HCT116 (cell line): ENCODE measurements at regions not wholly inside any gene's neighbourhood (a gene's known extent, or its start where the extent isn't known, plus 50 kb on each side); places are given as distances from the start of the nearest gene placed in this dataset.

Source experiments
- ATAC-seq: fragments of 200-7000 bp; cut with Tn5 transposase; 2 replicates; pipeline ENCODE4 v1.9.1; 2020; ENCODE audit warnings: mild to moderate bottlenecking, moderate library complexity
- BruUV-seq: library from RNA; stranded (reverse); fragments of 400-500 nt; replicated peaks from 2 replicates; lab custom pipeline; 2021; lab: Mats Ljungman, UMichigan
- CTCF ChIA-PET: fragments of 300-600 bp; sonication (Branson Sonifier 250); formaldehyde crosslinking; loops from one replicate; lab custom pipeline; 2021; ENCODE audit warnings: antibody characterized with exemption; lab: Charles Lee
- POLR2A ChIA-PET: fragments of 300-600, 350-600 bp; sonication (Branson Sonifier 250); formaldehyde crosslinking; loops from one replicate; lab custom pipeline; 2021; ENCODE audit warnings: antibody characterized with exemption; lab: Charles Lee
- RAD21 ChIA-PET, 2 experiments: fragments of 300-600 bp; sonication (Branson Sonifier 250); formaldehyde crosslinking; loops; one replicate each; lab custom pipeline; 2023; ENCODE audit warnings: low total read pairs in 2 of 2; ENCODE audit not compliant: uncharacterized antibody in 2 of 2, unreplicated experiment in 2 of 2, low non-redundant PET in 1 of 2; lab: Charles Lee
- DNase-seq: peaks from one replicate; pipeline ENCODE4 v3.0.0-alpha.2; 2010; ENCODE audit warnings: low read depth, low spot score
- H2AFZ ChIP-seq: fragments of 200-600 bp; shearing (Covaris generic), sonication (generic); 2 replicates; pipeline ENCODE4 v1.6.1; 2017; ENCODE audit warnings: low read depth, mixed run types, mixed read lengths, antibody characterized with exemption, low read length; ENCODE audit not compliant: poor library complexity, severe bottlenecking
- H3K27ac ChIP-seq: 2 replicates; pipeline ENCODE4 v1.5.1; 2012; ENCODE audit warnings: low read depth, low read length
- H3K27me3 ChIP-seq: fragments of 200-600 bp; sonication (generic); 2 replicates; pipeline ENCODE4 v1.6.1; 2016; ENCODE audit warnings: mixed run types, low read length, mixed read lengths; ENCODE audit not compliant: insufficient read depth
- H3K36me3 ChIP-seq, 2 experiments: fragments of 200-500 bp in 1 of 2; fragments of 200-600 bp in 1 of 2; sonication (Bioruptor generic) in 1 of 2; sonication (generic) in 1 of 2; 2 replicates each; pipeline versions ENCODE4 v1.5.1 to v1.6.1; 2014 to 2016; ENCODE audit warnings: low read length in 2 of 2, inconsistent platforms in 1 of 2, mixed read lengths in 1 of 2, mixed run types in 1 of 2; ENCODE audit not compliant: insufficient read depth in 2 of 2, control insufficient read depth in 1 of 2
- H3K4me1 ChIP-seq, 2 experiments: fragments of 200-600 bp in 1 of 2; sonication (generic) in 1 of 2; 2 replicates each; pipeline versions ENCODE4 v1.5.1 to v1.6.1; 2012 to 2017; ENCODE audit warnings: low read length in 2 of 2, inconsistent platforms in 1 of 2, mild to moderate bottlenecking in 1 of 2, mixed read lengths in 1 of 2, mixed run types in 1 of 2, moderate library complexity in 1 of 2; ENCODE audit not compliant: insufficient read depth in 2 of 2, control insufficient read depth in 1 of 2
- H3K4me2 ChIP-seq: fragments of 200-600 bp; sonication (generic); 2 replicates; pipeline ENCODE4 v1.6.1; 2017; ENCODE audit warnings: mixed run types, low read length, mixed read lengths
- H3K4me3 ChIP-seq, 2 experiments: fragments of 200-600 bp in 1 of 2; sonication (generic) in 1 of 2; replicated peaks in 1 of 2; 2 replicates each; pipeline ENCODE4 v1.5.1; 2011 to 2016; ENCODE audit warnings: low read length in 2 of 2, control low read depth in 1 of 2, low read depth in 1 of 2, mild to moderate bottlenecking in 1 of 2, mixed read lengths in 1 of 2, mixed run types in 1 of 2
- H3K79me2 ChIP-seq: fragments of 200-600 bp; sonication (generic); 2 replicates; pipeline ENCODE4 v1.6.1; 2017; ENCODE audit warnings: mild to moderate bottlenecking, mixed run types, low read length, moderate library complexity, mixed read lengths; ENCODE audit not compliant: insufficient read depth
- H3K9ac ChIP-seq: fragments of 200-600 bp; sonication (generic); 2 replicates; pipeline ENCODE4 v1.6.1; 2016; ENCODE audit warnings: low read length, mixed read lengths
- H3K9me2 ChIP-seq: fragments of 200-600 bp; sonication (generic), shearing (Covaris generic); 2 replicates; pipeline ENCODE4 v1.6.1; 2017; ENCODE audit warnings: mixed run types, mild to moderate bottlenecking, moderate library complexity; ENCODE audit not compliant: insufficient read depth
- H3K9me3 ChIP-seq, 2 experiments: fragments of 200-500 bp in 1 of 2; fragments of 200-600 bp in 1 of 2; sonication (Bioruptor generic) in 1 of 2; sonication (generic) in 1 of 2; 2 replicates each; pipeline ENCODE4 v1.6.1; 2014 to 2017; ENCODE audit warnings: low read length in 2 of 2, mixed read lengths in 2 of 2, inconsistent platforms in 1 of 2, low read depth in 1 of 2, mild to moderate bottlenecking in 1 of 2, mixed run types in 1 of 2, moderate library complexity in 1 of 2; ENCODE audit not compliant: control insufficient read depth in 1 of 2, insufficient read depth in 1 of 2
- H4K20me1 ChIP-seq: fragments of 200-600 bp; sonication (generic), shearing (Covaris generic); 2 replicates; pipeline ENCODE4 v1.6.1; 2017; ENCODE audit warnings: mixed run types, mild to moderate bottlenecking, moderate library complexity; ENCODE audit not compliant: insufficient read depth
- CBX3 ChIP-seq: IDR thresholded peaks from 2 replicates; pipeline ENCODE4 v1.6.1; 2012; ENCODE audit warnings: low read depth
- CEBPB ChIP-seq: IDR thresholded peaks from 2 replicates; pipeline ENCODE4 v1.6.1; 2012; ENCODE audit warnings: low read depth
- EGR1 ChIP-seq: IDR thresholded peaks from 2 replicates; pipeline ENCODE4 v1.6.1; 2012; ENCODE audit warnings: low read depth
- ELF1 ChIP-seq: IDR thresholded peaks from 2 replicates; pipeline ENCODE4 v1.6.1; 2012; ENCODE audit warnings: low read depth, borderline replicate concordance
- EZH2 ChIP-seq: fragments of 200-600 bp; sonication (generic); IDR thresholded peaks from 2 replicates; pipeline ENCODE4 v1.6.1; 2017; ENCODE audit warnings: antibody characterized with exemption, mixed run types
- EZH2phosphoT487 ChIP-seq: fragments of 200-600 bp; IDR thresholded peaks from 2 replicates; pipeline ENCODE4 v1.6.1; 2018; ENCODE audit warnings: antibody characterized with exemption, borderline replicate concordance
- FOSL1 ChIP-seq: IDR thresholded peaks from 2 replicates; pipeline ENCODE4 v1.6.1; 2012; ENCODE audit warnings: low read depth
- POLR2A ChIP-seq: IDR thresholded peaks from 2 replicates; pipeline ENCODE4 v1.7.0; 2011; ENCODE audit warnings: borderline replicate concordance; ENCODE audit not compliant: insufficient read depth, insufficient read length; ENCODE audit errors: extremely low read depth
- POLR2AphosphoS5 ChIP-seq: IDR thresholded peaks from 2 replicates; pipeline ENCODE4 v1.6.1; 2011; ENCODE audit warnings: mild to moderate bottlenecking, low read depth, low read length, moderate library complexity
- RAD21 ChIP-seq: IDR thresholded peaks from 2 replicates; pipeline ENCODE4 v1.6.1; 2012; ENCODE audit warnings: low read depth, mild to moderate bottlenecking
- SIN3A ChIP-seq: IDR thresholded peaks from 2 replicates; pipeline ENCODE4 v1.6.1; 2012; ENCODE audit warnings: low read depth
- SRF ChIP-seq: IDR thresholded peaks from 2 replicates; pipeline ENCODE4 v1.6.1; 2012; ENCODE audit warnings: low read depth
- ZFX ChIP-seq: fragments of 450-650 bp; IDR thresholded peaks from 2 replicates; pipeline ENCODE4 v1.6.1; 2017
- ZNF274 ChIP-seq: fragments of 200-500 bp; sonication (Bioruptor generic); IDR thresholded peaks from 2 replicates; pipeline ENCODE4 v1.6.1; 2014; ENCODE audit warnings: mild to moderate bottlenecking, low read depth, low read length, inconsistent platforms
- intact Hi-C: fragments of 100-400 bp; cut with micrococcal nuclease; formaldehyde crosslinking; loops from 2 replicates; pipeline ENCODE4 v1.10.0; 2022
- TF ChIP-seq, protein P1 (sequence below), 3 experiments: fragments of 200-600 bp in 1 of 3; sonication (generic) in 1 of 3; IDR thresholded peaks in 2 of 3; conservative IDR thresholded peaks in 1 of 3; 2 replicates each; pipeline ENCODE4 v1.5.1; 2012 to 2017; ENCODE audit warnings: low read depth in 2 of 3, low read length in 2 of 3, antibody characterized with exemption in 1 of 3, borderline replicate concordance in 1 of 3, control low read depth in 1 of 3, mild to moderate bottlenecking in 1 of 3, mixed read lengths in 1 of 3, mixed run types in 1 of 3, moderate library complexity in 1 of 3; ENCODE audit not compliant: insufficient read depth in 1 of 3
- TF ChIP-seq, protein P2 (sequence below): IDR thresholded peaks from 2 replicates; pipeline ENCODE4 v1.6.1; 2012
- TF ChIP-seq, protein P3 (sequence below): IDR thresholded peaks from 2 replicates; pipeline ENCODE4 v1.6.1; 2012
- TF ChIP-seq, protein P4 (sequence below): IDR thresholded peaks from 2 replicates; pipeline ENCODE4 v1.6.1; 2011; ENCODE audit warnings: mild to moderate bottlenecking, low read length, moderate library complexity; ENCODE audit not compliant: insufficient replicate concordance; ENCODE audit errors: extremely low read depth

- ChIA-PET RAD21 (no interaction called here), CTCF (no interaction called here)
- no TSS peak for BruUV-seq
Measured at GRCh38 chr18:47519706-47520105, 268.2 kb upstream of the SKOR2 start.

More at GRCh38 chr18:47519706-47520105, 268.2 kb upstream of the SKOR2 start:
- DNase-seq (no peak), ATAC-seq (no peak)
- TF ChIP-seq SIN3A, result no peak
- no peak for TF ChIP-seq ZFX
- TF ChIP-seq POLR2AphosphoS5, result no peak
- TF ChIP-seq EGR1, result no peak
- no peak for TF ChIP-seq POLR2A
- TF ChIP-seq, protein P1, sequence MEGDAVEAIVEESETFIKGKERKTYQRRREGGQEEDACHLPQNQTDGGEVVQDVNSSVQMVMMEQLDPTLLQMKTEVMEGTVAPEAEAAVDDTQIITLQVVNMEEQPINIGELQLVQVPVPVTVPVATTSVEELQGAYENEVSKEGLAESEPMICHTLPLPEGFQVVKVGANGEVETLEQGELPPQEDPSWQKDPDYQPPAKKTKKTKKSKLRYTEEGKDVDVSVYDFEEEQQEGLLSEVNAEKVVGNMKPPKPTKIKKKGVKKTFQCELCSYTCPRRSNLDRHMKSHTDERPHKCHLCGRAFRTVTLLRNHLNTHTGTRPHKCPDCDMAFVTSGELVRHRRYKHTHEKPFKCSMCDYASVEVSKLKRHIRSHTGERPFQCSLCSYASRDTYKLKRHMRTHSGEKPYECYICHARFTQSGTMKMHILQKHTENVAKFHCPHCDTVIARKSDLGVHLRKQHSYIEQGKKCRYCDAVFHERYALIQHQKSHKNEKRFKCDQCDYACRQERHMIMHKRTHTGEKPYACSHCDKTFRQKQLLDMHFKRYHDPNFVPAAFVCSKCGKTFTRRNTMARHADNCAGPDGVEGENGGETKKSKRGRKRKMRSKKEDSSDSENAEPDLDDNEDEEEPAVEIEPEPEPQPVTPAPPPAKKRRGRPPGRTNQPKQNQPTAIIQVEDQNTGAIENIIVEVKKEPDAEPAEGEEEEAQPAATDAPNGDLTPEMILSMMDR (IDR thresholded peaks at IDR 0.05 in 2 of 3, conservative IDR thresholded peaks at IDR 0.05 in 1 of 3; ENCODE audit: borderline replicate concordance in 1 of 3, insufficient read depth in 1 of 3, low read depth in 2 of 3, low read length in 2 of 3), result no peak
- TF ChIP-seq CEBPB, result no peak
- TF ChIP-seq, protein P2, sequence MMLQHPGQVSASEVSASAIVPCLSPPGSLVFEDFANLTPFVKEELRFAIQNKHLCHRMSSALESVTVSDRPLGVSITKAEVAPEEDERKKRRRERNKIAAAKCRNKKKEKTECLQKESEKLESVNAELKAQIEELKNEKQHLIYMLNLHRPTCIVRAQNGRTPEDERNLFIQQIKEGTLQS, result no peak
- TF ChIP-seq, protein P3, sequence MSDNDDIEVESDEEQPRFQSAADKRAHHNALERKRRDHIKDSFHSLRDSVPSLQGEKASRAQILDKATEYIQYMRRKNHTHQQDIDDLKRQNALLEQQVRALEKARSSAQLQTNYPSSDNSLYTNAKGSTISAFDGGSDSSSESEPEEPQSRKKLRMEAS, result no peak
- no peak for TF ChIP-seq ZNF274
- TF ChIP-seq ELF1, result no peak
- TF ChIP-seq EZH2phosphoT487, result no peak
- TF ChIP-seq EZH2, result no peak
- TF ChIP-seq, protein P4, sequence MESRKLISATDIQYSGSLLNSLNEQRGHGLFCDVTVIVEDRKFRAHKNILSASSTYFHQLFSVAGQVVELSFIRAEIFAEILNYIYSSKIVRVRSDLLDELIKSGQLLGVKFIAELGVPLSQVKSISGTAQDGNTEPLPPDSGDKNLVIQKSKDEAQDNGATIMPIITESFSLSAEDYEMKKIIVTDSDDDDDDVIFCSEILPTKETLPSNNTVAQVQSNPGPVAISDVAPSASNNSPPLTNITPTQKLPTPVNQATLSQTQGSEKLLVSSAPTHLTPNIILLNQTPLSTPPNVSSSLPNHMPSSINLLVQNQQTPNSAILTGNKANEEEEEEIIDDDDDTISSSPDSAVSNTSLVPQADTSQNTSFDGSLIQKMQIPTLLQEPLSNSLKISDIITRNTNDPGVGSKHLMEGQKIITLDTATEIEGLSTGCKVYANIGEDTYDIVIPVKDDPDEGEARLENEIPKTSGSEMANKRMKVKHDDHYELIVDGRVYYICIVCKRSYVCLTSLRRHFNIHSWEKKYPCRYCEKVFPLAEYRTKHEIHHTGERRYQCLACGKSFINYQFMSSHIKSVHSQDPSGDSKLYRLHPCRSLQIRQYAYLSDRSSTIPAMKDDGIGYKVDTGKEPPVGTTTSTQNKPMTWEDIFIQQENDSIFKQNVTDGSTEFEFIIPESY, result no peak
- no peak for TF ChIP-seq SRF
- TF ChIP-seq FOSL1, result no peak
- TF ChIP-seq CBX3, result no peak
- no peak for TF ChIP-seq RAD21
- no peak overlapping the region for H2AFZ ChIP-seq
- H3K79me2 ChIP-seq, result no peaks in the 10 kb centered on the region
- no peaks in the 10 kb centered on the region for H3K9me3 ChIP-seq
- peaks cover 10% of the 10 kb centered on the region; the same call in 1 of the 2 replicates for H3K27me3 ChIP-seq
- H3K4me3 ChIP-seq, result no peak overlapping the region
- H3K27ac ChIP-seq, result no peak overlapping the region
- POLR2A ChIA-PET, result interaction anchor here (0.6 kb wide), 1 partner anchor 30 kb away, joined by 3 read pairs; no protein-coding TSS in a partner anchor
- H4K20me1 ChIP-seq, result no peaks in the 10 kb centered on the region
- no peaks in the 10 kb centered on the region for H3K4me1 ChIP-seq
- H3K9ac ChIP-seq, result no peak overlapping the region
- H3K9me2 ChIP-seq, result no peaks in the 10 kb centered on the region
- H3K36me3 ChIP-seq, result no peaks in the 10 kb centered on the region
- intact Hi-C loops, result no loop called here
- H3K4me2 ChIP-seq, result no peak overlapping the region
